IMR-90 (cell line): ENCODE measurements at regions not wholly inside any gene's neighbourhood (a gene's known extent, or its start where the extent isn't known, plus 50 kb on each side); places are given as distances from the start of the nearest gene placed in this dataset.
"Not testable (repeated sequence)": the region's sequence is repeated elsewhere in the genome, so short reads cannot be mapped to it uniquely, and the experiment has no call there.

Source experiments
- ATAC-seq: fragments of 200-7000 bp; cut with Tn5 transposase; 2 replicates; pipeline ENCODE4 v1.9.1; 2020; ENCODE audit warnings: low read depth, mild to moderate bottlenecking, moderate library complexity
- BruUV-seq: library from RNA; stranded (reverse); fragments of 400-500 nt; replicated peaks from 2 replicates; lab custom pipeline; 2021; lab: Mats Ljungman, UMichigan
- CTCF ChIA-PET: fragments of 300-600 bp; formaldehyde crosslinking; extraction: SDS; loops from one replicate; lab custom pipeline; 2021; ENCODE audit warnings: antibody characterized with exemption; lab: Yijun Ruan, JAX
- POLR2A ChIA-PET: fragments of 300-600 bp; sonication (Branson Sonifier 250); formaldehyde crosslinking; loops from one replicate; lab custom pipeline; 2022; ENCODE audit warnings: antibody characterized with exemption; ENCODE audit not compliant: unreplicated experiment; lab: Charles Lee
- DNase-seq: peaks from one replicate; pipeline ENCODE4 v3.0.0; 2013
- H2AFZ ChIP-seq: replicated peaks from 2 replicates; pipeline ENCODE3; 2013; ENCODE audit warnings: low read length, mild to moderate bottlenecking; ENCODE audit not compliant: poor library complexity
- H2AK5ac ChIP-seq: 2 replicates; pipeline ENCODE4 v1.6.1; 2013; ENCODE audit warnings: low read depth, low read length, inconsistent platforms
- H2AK9ac ChIP-seq: replicated peaks from 2 replicates; pipeline ENCODE3; 2013; ENCODE audit warnings: mild to moderate bottlenecking, low read depth, low read length, moderate library complexity; ENCODE audit not compliant: poor library complexity
- H2BK120ac ChIP-seq: 2 replicates; pipeline ENCODE4 v1.6.1; 2013; ENCODE audit warnings: low read depth, low read length, inconsistent platforms
- H2BK15ac ChIP-seq: 3 replicates; pipeline ENCODE4 v1.6.1; 2013; ENCODE audit warnings: low read depth, low read length, inconsistent platforms
- H2BK20ac ChIP-seq: 2 replicates; pipeline ENCODE4 v1.6.1; 2013; ENCODE audit warnings: low read depth, mild to moderate bottlenecking, inconsistent platforms, low read length, moderate library complexity
- H2BK5ac ChIP-seq: 2 replicates; pipeline ENCODE4 v1.6.1; 2013; ENCODE audit warnings: mild to moderate bottlenecking, low read depth, low read length, inconsistent platforms; ENCODE audit not compliant: poor library complexity, severe bottlenecking
- H3K14ac ChIP-seq: replicated peaks from 2 replicates; pipeline ENCODE4 v1.6.1; 2013; ENCODE audit warnings: low read depth, low read length, inconsistent platforms
- H3K18ac ChIP-seq: 2 replicates; pipeline ENCODE4 v1.6.1; 2013; ENCODE audit warnings: low read depth, low read length, control low read depth
- H3K23ac ChIP-seq: 2 replicates; pipeline ENCODE4 v1.6.1; 2013; ENCODE audit warnings: low read depth, low read length, inconsistent platforms
- H3K27ac ChIP-seq: 2 replicates; pipeline ENCODE4 v1.5.1; 2013; ENCODE audit warnings: mild to moderate bottlenecking, control low read depth, low read length; ENCODE audit not compliant: insufficient read depth
- H3K27me3 ChIP-seq: 2 replicates; pipeline ENCODE4 v1.6.1; 2013; ENCODE audit warnings: low read length; ENCODE audit not compliant: control insufficient read depth, insufficient read depth
- H3K36me3 ChIP-seq: 2 replicates; pipeline ENCODE4 v1.6.1; 2013; ENCODE audit warnings: low read length, mixed read lengths; ENCODE audit not compliant: control insufficient read depth, insufficient read depth
- H3K4ac ChIP-seq: 2 replicates; pipeline ENCODE4 v1.6.1; 2013; ENCODE audit warnings: low read depth, low read length, inconsistent platforms
- H3K4me1 ChIP-seq: 2 replicates; pipeline ENCODE4 v1.6.1; 2013; ENCODE audit warnings: low read length, mixed read lengths; ENCODE audit not compliant: control insufficient read depth, insufficient read depth
- H3K4me2 ChIP-seq: 2 replicates; pipeline ENCODE4 v1.6.1; 2013; ENCODE audit warnings: low read depth, mild to moderate bottlenecking, control low read depth, low read length, moderate library complexity
- H3K4me3 ChIP-seq: 2 replicates; pipeline ENCODE4 v1.5.1; 2013; ENCODE audit warnings: low read depth, mild to moderate bottlenecking, control low read depth, low read length, moderate library complexity; ENCODE audit not compliant: insufficient read depth
- H3K56ac ChIP-seq: 2 replicates; pipeline ENCODE4 v1.6.1; 2013; ENCODE audit warnings: low read length, inconsistent platforms; ENCODE audit not compliant: insufficient read depth; ENCODE audit errors: extremely low read depth
- H3K79me1 ChIP-seq, 2 experiments: 2 replicates each; pipeline ENCODE4 v1.6.1; 2013; ENCODE audit warnings: low read length in 2 of 2, inconsistent platforms in 1 of 2, low read depth in 1 of 2
- H3K9ac ChIP-seq: 2 replicates; pipeline ENCODE4 v1.6.1; 2013; ENCODE audit warnings: low read depth, low read length, control low read depth
- H3K9me1 ChIP-seq: 2 replicates; pipeline ENCODE4 v1.6.1; 2013; ENCODE audit warnings: low read length, inconsistent platforms; ENCODE audit not compliant: insufficient read depth
- H3K9me3 ChIP-seq: 2 replicates; pipeline ENCODE4 v1.6.1; 2013; ENCODE audit warnings: low read length; ENCODE audit not compliant: control insufficient read depth, insufficient read depth
- H4K20me1 ChIP-seq: 2 replicates; pipeline ENCODE4 v1.6.1; 2013; ENCODE audit warnings: low read length, inconsistent platforms; ENCODE audit not compliant: insufficient read depth
- H4K5ac ChIP-seq: 2 replicates; pipeline ENCODE4 v1.6.1; 2013; ENCODE audit warnings: mild to moderate bottlenecking, low read depth, low read length, control low read depth
- H4K8ac ChIP-seq, 2 experiments: 2 replicates each; pipeline ENCODE4 v1.6.1; 2013; ENCODE audit warnings: low read depth in 2 of 2, low read length in 2 of 2, control low read depth in 1 of 2, inconsistent platforms in 1 of 2
- H4K91ac ChIP-seq: 2 replicates; pipeline ENCODE4 v1.6.1; 2013; ENCODE audit warnings: low read depth, low read length, inconsistent platforms; ENCODE audit not compliant: insufficient read depth
- CTCF ChIP-seq: conservative IDR thresholded peaks from 2 replicates; pipeline ENCODE4 v1.5.1; 2012; ENCODE audit warnings: mild to moderate bottlenecking, low read depth, low read length, improper control_type of control experiment
- NFE2L2 ChIP-seq: fragments of 150-350 bp; IDR thresholded peaks from 2 replicates; pipeline ENCODE4 v1.6.1; 2016; ENCODE audit warnings: low read depth, mild to moderate bottlenecking, low read length
- SMC3 ChIP-seq: fragments of 150-350 bp; IDR thresholded peaks from 2 replicates; pipeline ENCODE4 v1.6.1; 2016; ENCODE audit warnings: low read depth, mild to moderate bottlenecking, antibody characterized with exemption, low read length, moderate library complexity
- WGBS, 2 experiments: methylation state at CpG; one replicate each; pipeline versions ENCODE4 v1.1.5 to v1.1.7; 2013; ENCODE audit warnings: missing lambda C conversion rate in 2 of 2; ENCODE audit not compliant: insufficient read length in 1 of 2; ENCODE audit errors: extremely low coverage in 2 of 2; 5-methylcytosine and 5-hydroxymethylcytosine counted together
- dilution Hi-C: fragments of 300-500 bp; cut with HindIII; formaldehyde crosslinking; loops from one replicate; pipeline ENCODE4 v1.14.3; 2018; ENCODE audit warnings: low sequenced_read_pairs; ENCODE audit not compliant: unreplicated experiment
- in situ Hi-C: fragments of 300-500 bp; cut with MboI; formaldehyde crosslinking; loops from 3 replicates; pipeline ENCODE4 v1.14.3; 2019; ENCODE audit warnings: low sequenced_read_pairs, inconsistent platforms, mixed read lengths
- intact Hi-C: fragments of 100-400 bp; cut with micrococcal nuclease; formaldehyde crosslinking; loops from 2 replicates; pipeline ENCODE4 v1.10.0; 2022
- TF ChIP-seq, protein P1 (sequence below): fragments of 150-350 bp; IDR thresholded peaks from 2 replicates; pipeline ENCODE4 v1.6.1; 2017; ENCODE audit warnings: mild to moderate bottlenecking, antibody characterized with exemption, low read length, low read depth

- no peak overlapping the region for H3K56ac ChIP-seq
- WGBS, 2 experiments: no CpG with 5 or more reads among the region's 1 CpG
- no peak overlapping the region for H2BK120ac ChIP-seq
- H3K79me1 ChIP-seq: no peaks in the 10 kb centered on the region
- no peak overlapping the region for H2AK9ac ChIP-seq
- H3K4me3 ChIP-seq: no peak overlapping the region
- no peak overlapping the region for H3K14ac ChIP-seq
- ChIA-PET CTCF (no interaction called here), POLR2A (no interaction called here)
- no peak overlapping the region for H2BK20ac ChIP-seq
- no peak overlapping the region for H3K27ac ChIP-seq
- H3K36me3 ChIP-seq: no peaks in the 10 kb centered on the region
- no peak overlapping the region for H3K18ac ChIP-seq
- no peak overlapping the region for H2AFZ ChIP-seq
- no peak overlapping the region for H2BK5ac ChIP-seq
- no peak overlapping the region for H4K5ac ChIP-seq
- H3K27me3 ChIP-seq: no peaks in the 10 kb centered on the region
- H2BK15ac ChIP-seq: no peak overlapping the region
- in situ Hi-C loops (no loop called here), intact Hi-C loops (no loop called here), dilution Hi-C loops (no loop called here)
- TF ChIP-seq SMC3 (no peak), CTCF (no peak), NFE2L2 (no peak)
- TF ChIP-seq, protein P1, sequence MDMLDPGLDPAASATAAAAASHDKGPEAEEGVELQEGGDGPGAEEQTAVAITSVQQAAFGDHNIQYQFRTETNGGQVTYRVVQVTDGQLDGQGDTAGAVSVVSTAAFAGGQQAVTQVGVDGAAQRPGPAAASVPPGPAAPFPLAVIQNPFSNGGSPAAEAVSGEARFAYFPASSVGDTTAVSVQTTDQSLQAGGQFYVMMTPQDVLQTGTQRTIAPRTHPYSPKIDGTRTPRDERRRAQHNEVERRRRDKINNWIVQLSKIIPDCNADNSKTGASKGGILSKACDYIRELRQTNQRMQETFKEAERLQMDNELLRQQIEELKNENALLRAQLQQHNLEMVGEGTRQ: no peak
- BruUV-seq: no TSS peak
- DNase-seq (no peak), ATAC-seq (no peak)
- H3K9ac ChIP-seq: no peak overlapping the region
- no peak overlapping the region for H4K8ac ChIP-seq
- no peaks in the 10 kb centered on the region; the same call in 1 of the 2 replicates for H3K9me3 ChIP-seq
- no peak overlapping the region for H2AK5ac ChIP-seq
- no peaks in the 10 kb centered on the region for H4K20me1 ChIP-seq
- no peak overlapping the region for H3K4me2 ChIP-seq
- H4K91ac ChIP-seq: no peak overlapping the region
- H3K9me1 ChIP-seq: no peaks in the 10 kb centered on the region
- H3K4me1 ChIP-seq: no peaks in the 10 kb centered on the region
- H3K4ac ChIP-seq: no peak overlapping the region
- no peak overlapping the region for H3K23ac ChIP-seq
Measured at GRCh38 chr21:14613486-14614224, 67.5 kb upstream of the SAMSN1 start.

- BruUV-seq, H3K23ac ChIP-seq, H2AK5ac ChIP-seq, H3K36me3 ChIP-seq, H3K9me3 ChIP-seq, H3K9ac ChIP-seq, H3K27me3 ChIP-seq, H3K4me3 ChIP-seq, H2BK15ac ChIP-seq, H2BK5ac ChIP-seq, H2AFZ ChIP-seq, H3K79me1 ChIP-seq, H3K4ac ChIP-seq, H4K8ac ChIP-seq, dilution Hi-C loops, H3K4me2 ChIP-seq, H2BK120ac ChIP-seq, H2AK9ac ChIP-seq, in situ Hi-C loops, CTCF ChIA-PET, H3K9me1 ChIP-seq, H4K5ac ChIP-seq, H4K20me1 ChIP-seq, intact Hi-C loops, POLR2A ChIA-PET, H2BK20ac ChIP-seq, DNase-seq, H3K27ac ChIP-seq, H3K4me1 ChIP-seq, ATAC-seq, H3K56ac ChIP-seq, H4K91ac ChIP-seq, H3K14ac ChIP-seq, H3K18ac ChIP-seq: not testable (repeated sequence)
- WGBS, 2 experiments: no CpG with 5 or more reads among the region's 6 CpGs
Measured at GRCh38 chr21:14610119-14610518, 64.0 kb upstream of the SAMSN1 start.
